Progenitor cell of endocrine pancreas (in vitro differentiated cells): ENCODE measurements at regions not wholly inside any gene's neighbourhood (a gene's known extent, or its start where the extent isn't known, plus 50 kb on each side); places are given as distances from the start of the nearest gene placed in this dataset.
A peak's percentile ranks its signal among the peaks of the same experiment; 100 is the strongest.

Source experiments
- DNase-seq: peaks from one replicate; pipeline ENCODE4 v3.0.0; 2021; ENCODE audit warnings: low spot score; ENCODE audit not compliant: unreplicated experiment
- H3K27ac Mint-ChIP-seq: 2 replicates; pipeline ENCODE4 v1.8.0; 2021; ENCODE audit warnings: mild to moderate bottlenecking, moderate library complexity, mixed read lengths
- H3K27me3 Mint-ChIP-seq: 2 replicates; pipeline ENCODE4 v1.8.0; 2021; ENCODE audit warnings: mixed read lengths
- H3K36me3 Mint-ChIP-seq: 2 replicates; pipeline ENCODE4 v1.8.0; 2022; ENCODE audit warnings: mixed read lengths; ENCODE audit not compliant: insufficient read depth
- H3K4me1 Mint-ChIP-seq: 2 replicates; pipeline ENCODE4 v1.8.0; 2021; ENCODE audit warnings: low read depth, mixed read lengths
- H3K4me3 Mint-ChIP-seq: 2 replicates; pipeline ENCODE4 v1.8.0; 2021; ENCODE audit warnings: low read depth, mild to moderate bottlenecking, moderate library complexity, mixed read lengths
- H3K9me3 Mint-ChIP-seq: 2 replicates; pipeline ENCODE4 v1.8.0; 2021; ENCODE audit warnings: low read depth, mixed read lengths
- CTCF ChIP-seq: fragments of 200-600 bp; sonication (generic); IDR thresholded peaks from one replicate; pipeline ENCODE4 v1.5.0; 2021; ENCODE audit warnings: antibody characterized with exemption, mild to moderate bottlenecking; ENCODE audit not compliant: unreplicated experiment

- H3K4me3 Mint-ChIP-seq: no peak overlapping the region
- TF ChIP-seq CTCF: no peak
- H3K4me1 Mint-ChIP-seq: peaks cover 8% of the 10 kb centered on the region
- no peaks in the 10 kb centered on the region for H3K36me3 Mint-ChIP-seq
- H3K9me3 Mint-ChIP-seq: peaks cover 13% of the 10 kb centered on the region
- peak; percentile 15 for DNase-seq
- H3K27ac Mint-ChIP-seq: peak overlapping the region; percentile 57
- no peaks in the 10 kb centered on the region for H3K27me3 Mint-ChIP-seq
These were observed 115.7 kb upstream of the CACNA2D1 start for GRCh38 chr7:82559193-82559805.

- H3K9me3 Mint-ChIP-seq: peaks cover 19% of the 10 kb centered on the region
- H3K27me3 Mint-ChIP-seq: no peaks in the 10 kb centered on the region
- H3K27ac Mint-ChIP-seq: no peak overlapping the region
- H3K36me3 Mint-ChIP-seq: no peaks in the 10 kb centered on the region
- no peak for TF ChIP-seq CTCF
- peaks cover 12% of the 10 kb centered on the region for H3K4me1 Mint-ChIP-seq
- DNase-seq: no peak
- no peak overlapping the region for H3K4me3 Mint-ChIP-seq
These were observed 106.2 kb upstream of the CACNA2D1 start for GRCh38 chr7:82549616-82550285.

GRCh38 chr7:82548141-82548688 is 104.6 kb upstream of the CACNA2D1 start:
- Mint-ChIP-seq H3K27ac (no peak overlapping the region), H3K4me1 (peaks cover 12% of the 10 kb centered on the region), H3K9me3 (peaks cover 11% of the 10 kb centered on the region), H3K27me3 (no peaks in the 10 kb centered on the region), H3K4me3 (no peak overlapping the region), H3K36me3 (no peaks in the 10 kb centered on the region)
- TF ChIP-seq CTCF: no peak
- DNase-seq: no peak

- Mint-ChIP-seq H3K27me3 (no peaks in the 10 kb centered on the region), H3K4me3 (no peak overlapping the region)
These were observed 99.1 kb upstream of the CACNA2D1 start for GRCh38 chr7:82542665-82543064.

GRCh38 chr7:82539969-82540368 is 96.4 kb upstream of the CACNA2D1 start:
- Mint-ChIP-seq H3K27me3 (no peaks in the 10 kb centered on the region), H3K4me1 (peaks cover 5% of the 10 kb centered on the region), H3K4me3 (no peak overlapping the region), H3K36me3 (no peaks in the 10 kb centered on the region), H3K9me3 (peaks cover 3% of the 10 kb centered on the region), H3K27ac (no peak overlapping the region)
- TF ChIP-seq CTCF: no peak
- DNase-seq: no peak

More at GRCh38 chr7:82542665-82543064, 99.1 kb upstream of the CACNA2D1 start:
- no peak for DNase-seq
- no peak for TF ChIP-seq CTCF
- Mint-ChIP-seq H3K27ac (no peak overlapping the region), H3K36me3 (no peaks in the 10 kb centered on the region), H3K9me3 (peaks cover 5% of the 10 kb centered on the region), H3K4me1 (peaks cover 5% of the 10 kb centered on the region)
